IPS DF 19.7 (cell line): ENCODE measurements at regions not wholly inside any gene's neighbourhood (a gene's known extent, or its start where the extent isn't known, plus 50 kb on each side); places are given as distances from the start of the nearest gene placed in this dataset.

Source experiments
- DNase-seq: peaks from one replicate; pipeline ENCODE4 v3.0.0-alpha.2; 2013; ENCODE audit warnings: low read depth, low spot score

GRCh38 chr2:12577091-12577490 lies 139.6 kb upstream of the TRIB2 start:
- DNase-seq = no peak

GRCh38 chr2:12577567-12578253 lies 139.0 kb upstream of the TRIB2 start:
- no peak for DNase-seq

GRCh38 chr2:12579018-12579417 lies 137.7 kb upstream of the TRIB2 start:
- no peak for DNase-seq

- DNase-seq = no peak
Observed at GRCh38 chr2:12584338-12584737, 132.4 kb upstream of the TRIB2 start.

- no peak for DNase-seq
Observed at GRCh38 chr2:12585784-12586183, 131.0 kb upstream of the TRIB2 start.

GRCh38 chr2:12587228-12587627 lies 129.5 kb upstream of the TRIB2 start:
- DNase-seq = no peak

- no peak for DNase-seq
Observed at GRCh38 chr2:12587729-12588522, 128.8 kb upstream of the TRIB2 start.

GRCh38 chr2:12588986-12589385 lies 127.8 kb upstream of the TRIB2 start:
- no peak for DNase-seq

GRCh38 chr2:12589802-12590320 lies 126.9 kb upstream of the TRIB2 start:
- DNase-seq = no peak

GRCh38 chr2:12592296-12592695 lies 124.4 kb upstream of the TRIB2 start:
- no peak for DNase-seq

GRCh38 chr2:12594590-12594989 lies 122.1 kb upstream of the TRIB2 start:
- no peak for DNase-seq

- DNase-seq = no peak
Observed at GRCh38 chr2:12596771-12597170, 120.0 kb upstream of the TRIB2 start.

GRCh38 chr2:12597610-12598009 lies 119.1 kb upstream of the TRIB2 start:
- no peak for DNase-seq

- DNase-seq = no peak
Observed at GRCh38 chr2:12602661-12603060, 114.1 kb upstream of the TRIB2 start.

- no peak for DNase-seq
Observed at GRCh38 chr2:12603781-12604295, 112.9 kb upstream of the TRIB2 start.

GRCh38 chr2:12604341-12604740 lies 112.4 kb upstream of the TRIB2 start:
- no peak for DNase-seq

GRCh38 chr2:12605366-12605765 lies 111.4 kb upstream of the TRIB2 start:
- DNase-seq = no peak

GRCh38 chr2:12605936-12606335 lies 110.8 kb upstream of the TRIB2 start:
- DNase-seq = no peak

- no peak for DNase-seq
Observed at GRCh38 chr2:12606472-12607000, 110.2 kb upstream of the TRIB2 start.

GRCh38 chr2:12607971-12608370 lies 108.8 kb upstream of the TRIB2 start:
- DNase-seq = no peak

- no peak for DNase-seq
Observed at GRCh38 chr2:12610314-12610713, 106.4 kb upstream of the TRIB2 start.

- no peak for DNase-seq
Observed at GRCh38 chr2:12612168-12612567, 104.6 kb upstream of the TRIB2 start.

- DNase-seq = no peak
Observed at GRCh38 chr2:12612671-12613070, 104.1 kb upstream of the TRIB2 start.
